Keratinocyte (primary cell): ENCODE measurements at regions not wholly inside any gene's neighbourhood (a gene's known extent, or its start where the extent isn't known, plus 50 kb on each side); places are given as distances from the start of the nearest gene placed in this dataset.

Experiments
- DNase-seq: peaks from one replicate; pipeline ENCODE4 v3.0.0-alpha.2; 2011; ENCODE audit warnings: low read depth, missing footprints, low spot score
- FAIRE-seq: peaks from 2 replicates; lab custom pipeline; 2011; peaks lifted over from hg19 to GRCh38; lab: Jason Lieb, UNC
- H2AFZ ChIP-seq: 2 replicates; pipeline ENCODE4 v1.6.0; 2012; ENCODE audit warnings: low read length, control low read depth, inconsistent platforms; ENCODE audit not compliant: control insufficient read depth
- H3K27ac ChIP-seq: 2 replicates; pipeline ENCODE4 v1.5.1; 2011; ENCODE audit warnings: low read length; ENCODE audit not compliant: control insufficient read depth, insufficient read depth
- H3K27me3 ChIP-seq: 3 replicates; pipeline ENCODE4 v1.6.0; 2011; ENCODE audit warnings: low read length; ENCODE audit not compliant: control insufficient read depth, insufficient read depth; ENCODE audit errors: extremely low read depth
- H3K36me3 ChIP-seq, 2 experiments: 2 replicates in 1 of 2; 3 replicates in 1 of 2; pipeline ENCODE4 v1.5.1; 2011; ENCODE audit warnings: low read length in 2 of 2, mild to moderate bottlenecking in 1 of 2; ENCODE audit not compliant: control insufficient read depth in 2 of 2, insufficient read depth in 2 of 2; ENCODE audit errors: extremely low read depth in 1 of 2
- H3K4me1 ChIP-seq: 3 replicates; pipeline ENCODE4 v1.5.1; 2011; ENCODE audit warnings: low read length; ENCODE audit not compliant: control insufficient read depth, insufficient read depth; ENCODE audit errors: extremely low read depth
- H3K4me2 ChIP-seq: 3 replicates; pipeline ENCODE4 v1.6.0; 2011; ENCODE audit warnings: low read depth, low read length; ENCODE audit not compliant: control insufficient read depth, insufficient read depth; ENCODE audit errors: extremely low read depth
- H3K4me3 ChIP-seq, 3 experiments: fragments of 200-600 bp in 1 of 3; sonication (generic) in 1 of 3; 2 replicates in 2 of 3; 3 replicates in 1 of 3; pipeline ENCODE4 v1.5.1; 2011 to 2016; ENCODE audit warnings: low read length in 3 of 3, mild to moderate bottlenecking in 3 of 3, control low read depth in 2 of 3, inconsistent platforms in 1 of 3, low read depth in 1 of 3, mixed read lengths in 1 of 3, mixed run types in 1 of 3, moderate library complexity in 1 of 3; ENCODE audit not compliant: control insufficient read depth in 2 of 3, insufficient read depth in 2 of 3; ENCODE audit errors: extremely low read depth in 1 of 3
- H3K79me2 ChIP-seq: 2 replicates; pipeline ENCODE4 v1.6.0; 2012; ENCODE audit warnings: low read length; ENCODE audit not compliant: control insufficient read depth, insufficient read depth
- H3K9ac ChIP-seq: 3 replicates; pipeline ENCODE4 v1.6.0; 2011; ENCODE audit warnings: low read length; ENCODE audit not compliant: control insufficient read depth, insufficient read depth; ENCODE audit errors: extremely low read depth
- H3K9me1 ChIP-seq: 3 replicates; pipeline ENCODE4 v1.6.0; 2011; ENCODE audit warnings: low read length; ENCODE audit not compliant: control insufficient read depth, insufficient read depth; ENCODE audit errors: extremely low read depth
- H3K9me3 ChIP-seq: 2 replicates; pipeline ENCODE4 v1.5.1; 2012; ENCODE audit warnings: low read depth, low read length; ENCODE audit not compliant: control insufficient read depth
- H4K20me1 ChIP-seq: 3 replicates; pipeline ENCODE4 v1.6.0; 2011; ENCODE audit warnings: low read length; ENCODE audit not compliant: control insufficient read depth, insufficient read depth; ENCODE audit errors: extremely low read depth
- EZH2 ChIP-seq: IDR thresholded peaks from one replicate; pipeline ENCODE4 v1.6.1; 2012; ENCODE audit warnings: inconsistent platforms, mild to moderate bottlenecking, low read length, moderate library complexity
- dilution Hi-C: fragments of 300-500 bp; cut with MboI; formaldehyde crosslinking; loops from one replicate; pipeline ENCODE4 v1.7.0; 2020; ENCODE audit warnings: low sequenced_read_pairs; ENCODE audit not compliant: extremely low pct_ligation_motif_present
- TF ChIP-seq, protein P1 (sequence below), 3 experiments: IDR thresholded peaks in 1 of 3; conservative IDR thresholded peaks in 1 of 3; optimal IDR thresholded peaks in 1 of 3; 2 replicates in 2 of 3; 3 replicates in 1 of 3; pipeline versions ENCODE3 to v1.5.1; 2011; ENCODE audit warnings: low read length in 3 of 3, mild to moderate bottlenecking in 3 of 3, moderate library complexity in 2 of 3, control low read depth in 1 of 3, inconsistent platforms in 1 of 3; ENCODE audit not compliant: insufficient read depth in 2 of 3; ENCODE audit errors: extremely low read depth in 1 of 3

DNA sequence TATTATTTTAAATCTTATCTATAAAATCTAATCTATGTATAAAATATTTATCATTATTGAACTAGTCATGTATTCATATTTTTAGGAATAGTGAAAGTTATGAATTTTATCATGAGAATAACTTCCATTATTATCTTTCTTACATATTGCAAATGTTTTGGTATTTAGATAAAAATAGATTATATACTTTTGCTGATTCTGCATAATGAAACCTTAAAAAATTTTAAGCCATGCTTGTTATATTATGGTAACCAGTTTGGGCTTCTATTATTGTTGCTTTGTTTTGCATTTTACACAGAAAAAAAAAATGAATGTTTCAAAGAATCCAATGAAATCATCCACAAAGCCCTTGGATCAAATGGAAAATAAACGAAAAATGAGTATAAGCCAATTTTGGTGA, 772.5 kb downstream of the NR2F1-AS1 start:
- H2AFZ ChIP-seq = no peak overlapping the region
- TF ChIP-seq, protein P1, sequence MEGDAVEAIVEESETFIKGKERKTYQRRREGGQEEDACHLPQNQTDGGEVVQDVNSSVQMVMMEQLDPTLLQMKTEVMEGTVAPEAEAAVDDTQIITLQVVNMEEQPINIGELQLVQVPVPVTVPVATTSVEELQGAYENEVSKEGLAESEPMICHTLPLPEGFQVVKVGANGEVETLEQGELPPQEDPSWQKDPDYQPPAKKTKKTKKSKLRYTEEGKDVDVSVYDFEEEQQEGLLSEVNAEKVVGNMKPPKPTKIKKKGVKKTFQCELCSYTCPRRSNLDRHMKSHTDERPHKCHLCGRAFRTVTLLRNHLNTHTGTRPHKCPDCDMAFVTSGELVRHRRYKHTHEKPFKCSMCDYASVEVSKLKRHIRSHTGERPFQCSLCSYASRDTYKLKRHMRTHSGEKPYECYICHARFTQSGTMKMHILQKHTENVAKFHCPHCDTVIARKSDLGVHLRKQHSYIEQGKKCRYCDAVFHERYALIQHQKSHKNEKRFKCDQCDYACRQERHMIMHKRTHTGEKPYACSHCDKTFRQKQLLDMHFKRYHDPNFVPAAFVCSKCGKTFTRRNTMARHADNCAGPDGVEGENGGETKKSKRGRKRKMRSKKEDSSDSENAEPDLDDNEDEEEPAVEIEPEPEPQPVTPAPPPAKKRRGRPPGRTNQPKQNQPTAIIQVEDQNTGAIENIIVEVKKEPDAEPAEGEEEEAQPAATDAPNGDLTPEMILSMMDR (optimal IDR thresholded peaks at IDR 0.05 in 1 of 3, IDR thresholded peaks at IDR 0.05 in 1 of 3, conservative IDR thresholded peaks at IDR 0.05 in 1 of 3; ENCODE audit: extremely low read depth in 1 of 3, insufficient read depth in 2 of 3, low read length in 3 of 3) = no peak
- TF ChIP-seq EZH2 = no peak
- no peak for FAIRE-seq
- no peaks in the 10 kb centered on the region for H3K36me3 ChIP-seq
- H3K4me3 ChIP-seq = no peak overlapping the region
- H3K9me3 ChIP-seq = no peaks in the 10 kb centered on the region
- no peak overlapping the region for H3K9ac ChIP-seq
- DNase-seq = no peak
- no peaks in the 10 kb centered on the region for H3K79me2 ChIP-seq
- H3K27ac ChIP-seq = no peak overlapping the region
- H3K27me3 ChIP-seq = no peaks in the 10 kb centered on the region
- dilution Hi-C loops = no loop called here
- H3K4me2 ChIP-seq = no peak overlapping the region
- H3K9me1 ChIP-seq = no peaks in the 10 kb centered on the region
- H4K20me1 ChIP-seq = no peaks in the 10 kb centered on the region
- H3K4me1 ChIP-seq = no peaks in the 10 kb centered on the region

DNA sequence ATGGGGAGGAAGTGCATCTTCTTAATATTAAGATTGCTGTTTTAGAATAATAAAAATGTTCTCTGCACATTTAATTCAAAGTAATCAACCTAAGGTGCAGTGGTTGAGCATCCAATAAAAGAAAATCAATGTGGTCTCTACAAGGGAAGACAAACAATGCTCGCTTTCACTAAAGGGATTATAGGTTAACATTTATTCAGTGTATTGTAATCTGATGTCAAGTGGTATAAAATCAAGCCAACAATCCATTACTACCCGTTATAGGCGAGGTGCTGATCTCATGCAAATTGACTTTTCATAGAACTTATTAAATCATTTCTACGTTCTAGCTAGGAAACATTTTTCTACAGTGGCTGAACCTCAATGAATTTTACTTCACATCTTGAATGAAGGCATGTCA, 773.9 kb downstream of the NR2F1-AS1 start:
- no peak for FAIRE-seq
- no peak overlapping the region for H3K4me2 ChIP-seq

More for the DNA sequence above, 773.9 kb downstream of the NR2F1-AS1 start:
- no peaks in the 10 kb centered on the region for H3K79me2 ChIP-seq
- TF ChIP-seq, protein P1 (optimal IDR thresholded peaks at IDR 0.05 in 1 of 3, IDR thresholded peaks at IDR 0.05 in 1 of 3, conservative IDR thresholded peaks at IDR 0.05 in 1 of 3; ENCODE audit: extremely low read depth in 1 of 3, insufficient read depth in 2 of 3, low read length in 3 of 3) = no peak
- no peak for TF ChIP-seq EZH2
- dilution Hi-C loops = no loop called here
- no peak overlapping the region for H3K4me3 ChIP-seq
- peaks cover 2% of the 10 kb centered on the region for H3K27me3 ChIP-seq
- H3K27ac ChIP-seq = no peak overlapping the region
- H2AFZ ChIP-seq = no peak overlapping the region
- no peak overlapping the region for H3K9ac ChIP-seq
- no peaks in the 10 kb centered on the region for H3K36me3 ChIP-seq
- H3K9me3 ChIP-seq = no peaks in the 10 kb centered on the region
- no peaks in the 10 kb centered on the region for H3K4me1 ChIP-seq
- DNase-seq = no peak
- no peaks in the 10 kb centered on the region for H4K20me1 ChIP-seq
- H3K9me1 ChIP-seq = no peaks in the 10 kb centered on the region
